ENCODE measurements at regions not wholly inside any gene's neighbourhood (a gene's known extent, or its start where the extent isn't known, plus 50 kb on each side); places are given as distances from the start of the nearest gene placed in this dataset.

DNA sequence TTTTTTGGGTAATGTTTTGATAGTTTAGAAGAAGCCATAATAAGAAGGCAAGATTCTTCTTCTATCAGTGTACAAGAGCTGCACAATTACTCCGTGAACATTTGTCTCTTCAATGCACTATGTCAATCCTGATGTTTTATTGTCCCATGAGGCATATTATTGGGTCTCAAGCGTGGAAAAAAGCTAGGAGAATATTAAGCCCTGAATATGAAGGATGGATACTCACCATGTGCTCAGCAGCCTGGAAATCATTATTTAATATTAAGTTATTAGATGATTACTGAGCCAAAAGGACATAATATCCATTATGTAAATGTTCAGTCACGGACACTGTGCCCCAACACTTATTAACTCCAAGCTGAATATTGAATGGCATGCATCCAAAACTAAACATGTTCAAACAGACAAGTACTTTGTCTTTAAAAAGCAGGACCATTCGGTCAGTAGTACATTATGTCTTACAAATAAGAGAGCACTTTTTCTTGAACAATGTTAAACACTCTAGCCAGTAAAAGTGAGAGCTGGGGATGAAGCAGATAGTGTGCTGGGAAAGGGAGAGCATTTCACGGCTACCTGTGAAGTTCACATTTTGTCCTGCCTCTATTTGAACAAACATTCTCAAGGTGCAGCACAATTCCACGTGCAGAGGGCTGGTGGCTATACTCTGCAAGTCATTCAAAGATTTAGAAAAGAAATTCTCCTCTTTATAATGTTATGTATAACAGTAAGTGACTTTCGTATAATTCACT lies 70.6 kb upstream of the CNR1 start:
- Mint-ChIP-seq H3K9me3 (ENCODE audit: insufficient read depth) (peaks cover 19% of the 10 kb centered on the region), H3K27ac (no peak overlapping the region), H3K4me1 (peaks cover 7% of the 10 kb centered on the region), H3K27me3 (no peaks in the 10 kb centered on the region), H3K4me3 (no peak overlapping the region)
- H3K9me3 ChIP-seq (ENCODE audit: control extremely low read depth in 1 of 3, control insufficient read depth in 2 of 3, insufficient read depth in 1 of 3, low read length in 2 of 3), result peaks cover 4 to 8% (median 5%) of the 10 kb centered on the region in 3 donors
- no peak overlapping the region for H3K4me3 ChIP-seq (ENCODE audit: control extremely low read depth in 1 of 5, extremely low read depth in 1 of 5, insufficient read depth in 1 of 5, low read depth in 2 of 5, low read length in 4 of 5)
- no peak overlapping the region for H3K4me2 ChIP-seq (replicated peaks; ENCODE audit: low read depth, low read length, poor library complexity, severe bottlenecking)
- ATAC-seq (ENCODE audit: low read depth) (no peak), DNase-seq (no peak)
- WGBS (ENCODE audit: insufficient coverage), result 83% methylated on average over 1 of the region's 7 CpGs
- intact Hi-C loops (cut with micrococcal nuclease), result loop anchor here (10.0 kb wide), 1 partner anchor 532 kb away; the partner anchor contains the start of gene AKIRIN2
- H3K4me1 ChIP-seq (ENCODE audit: control insufficient read depth in 2 of 2, insufficient read depth in 2 of 2, low read length in 2 of 2), result peaks cover 0 to 4% of the 10 kb centered on the region in 2 donors
- H3K79me2 ChIP-seq (ENCODE audit: control insufficient read depth, insufficient read depth, low read length), result no peaks in the 10 kb centered on the region
- ChIA-PET POLR2A (no interaction called here), CTCF (interaction anchor here (0.8 to 7.8 kb wide), 23 partner anchors 55 to 1170 kb away, joined by 3 to 176 read pairs (median 4); no protein-coding TSS in a partner anchor)
- H3K27me3 ChIP-seq (replicated peaks in 1 of 4; ENCODE audit: control extremely low read depth in 1 of 4, control insufficient read depth in 3 of 4, insufficient read depth in 4 of 4, low read length in 3 of 4), result no peaks in the 10 kb centered on the region
- H3K36me3 ChIP-seq (replicated peaks in 1 of 2; ENCODE audit: control extremely low read depth in 1 of 2, control insufficient read depth in 1 of 2, extremely low read depth in 1 of 2, insufficient read depth in 2 of 2, low read length in 1 of 2), result no peaks in the 10 kb centered on the region
- no peak for TF ChIP-seq EZH2 (IDR thresholded peaks at IDR 0.05; ENCODE audit: borderline replicate concordance, insufficient read depth, low read depth, low read length, poor library complexity, severe bottlenecking)
- no peak for TF ChIP-seq CTCF (IDR thresholded peaks at IDR 0.05)
- H3K9ac ChIP-seq (ENCODE audit: low read length), result no peak overlapping the region
- H3K27ac ChIP-seq (ENCODE audit: low read length in 2 of 2), result no peak overlapping the region
- no peak overlapping the region for H2AFZ ChIP-seq (ENCODE audit: insufficient read depth, low read depth, low read length, poor library complexity, severe bottlenecking)
- no peaks in the 10 kb centered on the region for H4K20me1 ChIP-seq (ENCODE audit: control insufficient read depth, insufficient read depth, low read length, poor library complexity, severe bottlenecking)

- no peak for TF ChIP-seq EZH2 (IDR thresholded peaks at IDR 0.05; ENCODE audit: borderline replicate concordance, insufficient read depth, low read depth, low read length, poor library complexity, severe bottlenecking)
- TF ChIP-seq CTCF (IDR thresholded peaks at IDR 0.05), result no peak
- Histone ChIP-seq H3K27ac (ENCODE audit: low read length in 2 of 2) (no peak overlapping the region), H2AFZ (ENCODE audit: insufficient read depth, low read depth, low read length, poor library complexity, severe bottlenecking) (no peak overlapping the region), H3K9me3 (ENCODE audit: control extremely low read depth in 1 of 3, control insufficient read depth in 2 of 3, insufficient read depth in 1 of 3, low read length in 2 of 3) (peaks cover 5 to 29% (median 16%) of the 10 kb centered on the region in 3 donors), H4K20me1 (ENCODE audit: control insufficient read depth, insufficient read depth, low read length, poor library complexity, severe bottlenecking) (no peaks in the 10 kb centered on the region), H3K27me3 (replicated peaks in 1 of 4; ENCODE audit: control extremely low read depth in 1 of 4, control insufficient read depth in 3 of 4, insufficient read depth in 4 of 4, low read length in 3 of 4) (no peaks in the 10 kb centered on the region), H3K9ac (ENCODE audit: low read length) (no peak overlapping the region), H3K79me2 (ENCODE audit: control insufficient read depth, insufficient read depth, low read length) (no peaks in the 10 kb centered on the region), H3K36me3 (replicated peaks in 1 of 2; ENCODE audit: control extremely low read depth in 1 of 2, control insufficient read depth in 1 of 2, extremely low read depth in 1 of 2, insufficient read depth in 2 of 2, low read length in 1 of 2) (no peaks in the 10 kb centered on the region), H3K4me2 (replicated peaks; ENCODE audit: low read depth, low read length, poor library complexity, severe bottlenecking) (no peak overlapping the region), H3K4me1 (ENCODE audit: control insufficient read depth in 2 of 2, insufficient read depth in 2 of 2, low read length in 2 of 2) (peaks cover 0 to under 1% of the 10 kb centered on the region in 2 donors), H3K4me3 (ENCODE audit: control extremely low read depth in 1 of 5, extremely low read depth in 1 of 5, insufficient read depth in 1 of 5, low read depth in 2 of 5, low read length in 4 of 5) (no peak overlapping the region)
- ATAC-seq (ENCODE audit: low read depth) (no peak), DNase-seq (no peak)
- H3K4me1 Mint-ChIP-seq, result peaks cover 4% of the 10 kb centered on the region
- H3K27me3 Mint-ChIP-seq, result no peaks in the 10 kb centered on the region
- no CpG with 5 or more reads among the region's 1 CpG for WGBS (ENCODE audit: insufficient coverage)
- no peak overlapping the region for H3K4me3 Mint-ChIP-seq
- H3K9me3 Mint-ChIP-seq (ENCODE audit: insufficient read depth), result peaks cover 33% of the 10 kb centered on the region
- ChIA-PET POLR2A (no interaction called here), CTCF (no interaction called here)
- no peak overlapping the region for H3K27ac Mint-ChIP-seq
- intact Hi-C loops (cut with micrococcal nuclease), result loop anchor here (10.0 kb wide), 1 partner anchor 528 kb away; the partner anchor contains the start of gene AKIRIN2
Observed at GRCh38 chr6:88232753-88233152, 66.6 kb upstream of the CNR1 start.

All from B cell (primary cell).